Dedifferentiated amniotic fluid mesenchymal stem cell (primary cell): ENCODE measurements at regions not wholly inside any gene's neighbourhood (a gene's known extent, or its start where the extent isn't known, plus 50 kb on each side); places are given as distances from the start of the nearest gene placed in this dataset.
"Not testable (repeated sequence)": the region's sequence is repeated elsewhere in the genome, so short reads cannot be mapped to it uniquely, and the experiment has no call there.

Experiments
- DNase-seq: peaks from one replicate; pipeline ENCODE4 v3.0.0-alpha.2; 2016; ENCODE audit errors: extremely low spot score

- no peak for DNase-seq
These were observed 1643.9 kb downstream of the CDH8 start for GRCh38 chr16:60392380-60392779.

GRCh38 chr16:60371591-60371990 lies 1637.5 kb upstream of the GOT2 start:
- DNase-seq = no peak

GRCh38 chr16:60367739-60368138 lies 1633.6 kb upstream of the GOT2 start:
- no peak for DNase-seq

GRCh38 chr16:60363566-60363965 lies 1629.5 kb upstream of the GOT2 start:
- no peak for DNase-seq

GRCh38 chr16:60359866-60360265 lies 1625.8 kb upstream of the GOT2 start:
- not testable (repeated sequence) for DNase-seq

GRCh38 chr16:60359412-60359811 lies 1625.3 kb upstream of the GOT2 start:
- not testable (repeated sequence) for DNase-seq

- DNase-seq = not testable (repeated sequence)
These were observed 1623.9 kb upstream of the GOT2 start for GRCh38 chr16:60357876-60358522.

- DNase-seq = no peak
These were observed 1612.1 kb upstream of the GOT2 start for GRCh38 chr16:60346256-60346655.

GRCh38 chr16:60337671-60338070 lies 1603.6 kb upstream of the GOT2 start:
- DNase-seq = no peak

GRCh38 chr16:60331168-60331567 lies 1597.1 kb upstream of the GOT2 start:
- no peak for DNase-seq

- DNase-seq = no peak
These were observed 1595.0 kb upstream of the GOT2 start for GRCh38 chr16:60329108-60329507.

- no peak for DNase-seq
These were observed 1594.0 kb upstream of the GOT2 start for GRCh38 chr16:60328152-60328551.

GRCh38 chr16:60318486-60318885 lies 1584.4 kb upstream of the GOT2 start:
- no peak for DNase-seq

- no peak for DNase-seq
These were observed 1576.8 kb upstream of the GOT2 start for GRCh38 chr16:60310846-60311445.

- DNase-seq = no peak
These were observed 1570.6 kb upstream of the GOT2 start for GRCh38 chr16:60304720-60305119.

- DNase-seq = no peak
These were observed 1570.0 kb upstream of the GOT2 start for GRCh38 chr16:60304066-60304465.

- DNase-seq = no peak
These were observed 1568.6 kb upstream of the GOT2 start for GRCh38 chr16:60302676-60303075.

GRCh38 chr16:60302261-60302660 lies 1568.1 kb upstream of the GOT2 start:
- DNase-seq = no peak

- DNase-seq = no peak
These were observed 1565.2 kb upstream of the GOT2 start for GRCh38 chr16:60299241-60299776.

- DNase-seq = no peak
These were observed 1561.3 kb upstream of the GOT2 start for GRCh38 chr16:60295451-60295850.

GRCh38 chr16:60285794-60286193 lies 1551.7 kb upstream of the GOT2 start:
- no peak for DNase-seq

- DNase-seq = no peak
These were observed 1545.0 kb upstream of the GOT2 start for GRCh38 chr16:60279061-60279665.

- DNase-seq = no peak
These were observed 1540.4 kb upstream of the GOT2 start for GRCh38 chr16:60274431-60275019.
